Upper lobe of right lung (tissue), 1 donor: ENCODE measurements at regions not wholly inside any gene's neighbourhood (a gene's known extent, or its start where the extent isn't known, plus 50 kb on each side); places are given as distances from the start of the nearest gene placed in this dataset.

Source experiments
- ATAC-seq: fragments of 200-7000 bp; cut with Tn5 transposase; one replicate; pipeline ENCODE4 v1.9.1; 2020; ENCODE audit warnings: mild to moderate bottlenecking, moderate library complexity
- DNase-seq: peaks from one replicate; pipeline ENCODE4 v3.0.0-alpha.2; 2020
- H3K27ac ChIP-seq: fragments of 200-600 bp; one replicate; pipeline ENCODE4 v1.8.0; 2022
- H3K27me3 ChIP-seq: fragments of 200-600 bp; one replicate; pipeline ENCODE4 v1.8.0; 2022; ENCODE audit warnings: mild to moderate bottlenecking
- H3K36me3 ChIP-seq: fragments of 200-600 bp; one replicate; pipeline ENCODE4 v1.8.0; 2022
- H3K4me1 ChIP-seq: fragments of 200-600 bp; one replicate; pipeline ENCODE4 v1.8.0; 2022
- H3K4me3 ChIP-seq: fragments of 200-600 bp; one replicate; pipeline ENCODE4 v1.8.0; 2022; ENCODE audit warnings: mild to moderate bottlenecking
- H3K9me3 ChIP-seq: fragments of 200-600 bp; one replicate; pipeline ENCODE4 v1.8.0; 2022
- CTCF ChIP-seq: fragments of 200-600 bp; IDR thresholded peaks from one replicate; pipeline ENCODE4 v1.8.0; 2022; ENCODE audit warnings: antibody characterized with exemption
- intact Hi-C: fragments of 100-400 bp; cut with DNase I; formaldehyde crosslinking; loops from one replicate; pipeline ENCODE4 v1.11.0; 2022
- donor health status: DM: no; HTN: yes; CAD: no; lungs with severe emphysema.

GRCh38 chr18:39190508-39190907 is 1624.9 kb upstream of the CELF4 start:
- H3K9me3 ChIP-seq: no peaks in the 10 kb centered on the region
- no peak overlapping the region for H3K4me3 ChIP-seq
- H3K27ac ChIP-seq: no peak overlapping the region
- H3K4me1 ChIP-seq: no peaks in the 10 kb centered on the region
- intact Hi-C loops: no loop called here
- no peak for ATAC-seq
- DNase-seq: no peak
- no peaks in the 10 kb centered on the region for H3K27me3 ChIP-seq
- no peak for TF ChIP-seq CTCF
- no peaks in the 10 kb centered on the region for H3K36me3 ChIP-seq

GRCh38 chr18:39188278-39188677 is 1622.7 kb upstream of the CELF4 start:
- Histone ChIP-seq H3K36me3 (no peaks in the 10 kb centered on the region), H3K27me3 (no peaks in the 10 kb centered on the region), H3K27ac (no peak overlapping the region), H3K4me3 (no peak overlapping the region), H3K9me3 (no peaks in the 10 kb centered on the region), H3K4me1 (no peaks in the 10 kb centered on the region)
- no peak for ATAC-seq
- DNase-seq: no peak
- intact Hi-C loops: no loop called here
- no peak for TF ChIP-seq CTCF

- no peaks in the 10 kb centered on the region for H3K27me3 ChIP-seq
- no peak overlapping the region for H3K27ac ChIP-seq
- no peak for TF ChIP-seq CTCF
- ATAC-seq (no peak), DNase-seq (no peak)
- H3K4me3 ChIP-seq: no peak overlapping the region
- no peaks in the 10 kb centered on the region for H3K9me3 ChIP-seq
- no peaks in the 10 kb centered on the region for H3K4me1 ChIP-seq
- H3K36me3 ChIP-seq: no peaks in the 10 kb centered on the region
- intact Hi-C loops: no loop called here
Observed at GRCh38 chr18:39186008-39186407, 1620.4 kb upstream of the CELF4 start.

- Histone ChIP-seq H3K36me3 (no peaks in the 10 kb centered on the region), H3K4me3 (no peak overlapping the region), H3K27me3 (no peaks in the 10 kb centered on the region), H3K9me3 (no peaks in the 10 kb centered on the region), H3K4me1 (no peaks in the 10 kb centered on the region), H3K27ac (no peak overlapping the region)
- no peak for TF ChIP-seq CTCF
- DNase-seq (no peak), ATAC-seq (no peak)
- intact Hi-C loops: no loop called here
Observed at GRCh38 chr18:39184176-39184575, 1618.6 kb upstream of the CELF4 start.

- ATAC-seq (no peak), DNase-seq (no peak)
- H3K27ac ChIP-seq: no peak overlapping the region
- no peaks in the 10 kb centered on the region for H3K9me3 ChIP-seq
- intact Hi-C loops: no loop called here
- H3K27me3 ChIP-seq: no peaks in the 10 kb centered on the region
- H3K4me3 ChIP-seq: no peak overlapping the region
- H3K4me1 ChIP-seq: no peaks in the 10 kb centered on the region
- TF ChIP-seq CTCF: no peak
- no peaks in the 10 kb centered on the region for H3K36me3 ChIP-seq
Observed at GRCh38 chr18:39178166-39178565, 1612.6 kb upstream of the CELF4 start.

GRCh38 chr18:39172695-39173421 is 1607.3 kb upstream of the CELF4 start:
- TF ChIP-seq CTCF: no peak
- ATAC-seq (no peak), DNase-seq (no peak)
- Histone ChIP-seq H3K27me3 (no peaks in the 10 kb centered on the region), H3K36me3 (no peaks in the 10 kb centered on the region), H3K4me1 (no peaks in the 10 kb centered on the region), H3K4me3 (no peak overlapping the region), H3K27ac (no peak overlapping the region), H3K9me3 (no peaks in the 10 kb centered on the region)
- intact Hi-C loops: no loop called here
